Astrocyte (in vitro differentiated cells and primary cell): ENCODE measurements at regions not wholly inside any gene's neighbourhood (a gene's known extent, or its start where the extent isn't known, plus 50 kb on each side); places are given as distances from the start of the nearest gene placed in this dataset.

ENCODE experiments used
- EZH2 ChIP-seq: IDR thresholded peaks from 2 replicates; pipeline ENCODE4 v1.6.1; 2012; ENCODE audit warnings: mild to moderate bottlenecking, low read length, inconsistent platforms; ENCODE audit not compliant: insufficient read depth
- TF ChIP-seq, protein P1 (sequence below): IDR thresholded peaks from 2 replicates; pipeline ENCODE4 v1.5.1; 2011; ENCODE audit warnings: low read depth, mild to moderate bottlenecking, inconsistent platforms, low read length, moderate library complexity; ENCODE audit not compliant: insufficient read depth

DNA sequence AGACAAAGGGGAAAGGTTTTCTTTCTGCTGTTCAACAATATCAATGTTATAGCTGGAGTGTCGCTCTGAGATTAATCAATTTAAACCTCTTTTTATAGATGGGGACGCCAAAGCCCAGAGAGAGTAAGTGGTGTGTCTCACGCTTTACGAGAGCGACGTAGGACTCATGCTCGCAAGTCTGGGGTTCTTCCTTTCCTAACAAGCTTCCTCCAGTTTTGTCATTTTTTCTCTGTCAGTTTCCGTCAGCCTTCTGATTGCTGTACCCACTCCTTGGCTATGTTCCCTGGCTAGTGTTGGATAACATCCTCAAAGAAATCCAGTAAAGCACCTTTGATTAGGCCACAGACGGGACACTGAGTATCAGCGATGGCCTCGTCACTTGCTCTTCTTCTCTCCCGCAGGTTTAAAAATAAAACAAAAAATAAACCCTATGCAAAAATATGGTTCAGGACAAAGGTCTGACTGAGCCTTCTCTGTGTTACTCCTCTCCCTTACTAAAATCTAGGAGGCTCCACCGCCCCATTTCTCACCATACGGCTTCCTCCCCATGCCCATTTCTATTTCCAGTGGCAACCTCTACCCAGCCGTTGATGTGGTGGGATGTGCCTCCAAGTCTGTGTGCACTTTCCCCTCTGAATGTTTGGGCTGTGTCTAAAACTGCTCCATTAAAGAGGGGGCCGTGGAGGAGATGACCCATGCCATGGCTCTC, 172.7 kb upstream of the PARP11 start:
- TF ChIP-seq, protein P1, sequence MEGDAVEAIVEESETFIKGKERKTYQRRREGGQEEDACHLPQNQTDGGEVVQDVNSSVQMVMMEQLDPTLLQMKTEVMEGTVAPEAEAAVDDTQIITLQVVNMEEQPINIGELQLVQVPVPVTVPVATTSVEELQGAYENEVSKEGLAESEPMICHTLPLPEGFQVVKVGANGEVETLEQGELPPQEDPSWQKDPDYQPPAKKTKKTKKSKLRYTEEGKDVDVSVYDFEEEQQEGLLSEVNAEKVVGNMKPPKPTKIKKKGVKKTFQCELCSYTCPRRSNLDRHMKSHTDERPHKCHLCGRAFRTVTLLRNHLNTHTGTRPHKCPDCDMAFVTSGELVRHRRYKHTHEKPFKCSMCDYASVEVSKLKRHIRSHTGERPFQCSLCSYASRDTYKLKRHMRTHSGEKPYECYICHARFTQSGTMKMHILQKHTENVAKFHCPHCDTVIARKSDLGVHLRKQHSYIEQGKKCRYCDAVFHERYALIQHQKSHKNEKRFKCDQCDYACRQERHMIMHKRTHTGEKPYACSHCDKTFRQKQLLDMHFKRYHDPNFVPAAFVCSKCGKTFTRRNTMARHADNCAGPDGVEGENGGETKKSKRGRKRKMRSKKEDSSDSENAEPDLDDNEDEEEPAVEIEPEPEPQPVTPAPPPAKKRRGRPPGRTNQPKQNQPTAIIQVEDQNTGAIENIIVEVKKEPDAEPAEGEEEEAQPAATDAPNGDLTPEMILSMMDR = no peak
- TF ChIP-seq EZH2 = no peak
